Hepatocyte (in vitro differentiated cells): ENCODE measurements at regions not wholly inside any gene's neighbourhood (a gene's known extent, or its start where the extent isn't known, plus 50 kb on each side); places are given as distances from the start of the nearest gene placed in this dataset.

Experiments used
- DNase-seq: peaks from one replicate; pipeline ENCODE4 v3.0.0-alpha.2; 2016; ENCODE audit warnings: low spot score
- H2AFZ ChIP-seq: fragments of 200-600 bp; sonication (generic); 2 replicates; pipeline ENCODE4 v1.6.0; 2016; ENCODE audit warnings: antibody characterized with exemption, mild to moderate bottlenecking
- H3K27ac ChIP-seq: fragments of 200-600 bp; sonication (generic); 2 replicates; pipeline ENCODE4 v1.5.1; 2016; ENCODE audit warnings: mild to moderate bottlenecking
- H3K27me3 ChIP-seq: fragments of 200-600 bp; sonication (generic); 2 replicates; pipeline ENCODE4 v1.6.1; 2016
- H3K36me3 ChIP-seq: fragments of 200-600 bp; sonication (generic); replicated peaks from 2 replicates; pipeline ENCODE4 v1.5.1; 2016; ENCODE audit warnings: low read depth; ENCODE audit not compliant: insufficient read depth
- H3K4me1 ChIP-seq: fragments of 200-600 bp; sonication (generic); 2 replicates; pipeline ENCODE4 v1.5.1; 2016; ENCODE audit warnings: mild to moderate bottlenecking, moderate library complexity; ENCODE audit not compliant: insufficient read depth
- H3K4me2 ChIP-seq: fragments of 200-600 bp; sonication (generic); 2 replicates; pipeline ENCODE4 v1.6.0; 2016
- H3K4me3 ChIP-seq: fragments of 200-600 bp; sonication (generic); 2 replicates; pipeline ENCODE4 v1.5.1; 2016; ENCODE audit warnings: mild to moderate bottlenecking
- H3K79me2 ChIP-seq: fragments of 200-600 bp; sonication (generic); 2 replicates; pipeline ENCODE4 v1.6.0; 2017; ENCODE audit warnings: mild to moderate bottlenecking
- H3K9me2 ChIP-seq: fragments of 200-600 bp; sonication (generic); replicated peaks from 2 replicates; pipeline ENCODE4 v1.6.0; 2017; ENCODE audit warnings: mild to moderate bottlenecking; ENCODE audit not compliant: insufficient read depth
- H3K9me3 ChIP-seq: fragments of 200-600 bp; sonication (generic); 2 replicates; pipeline ENCODE4 v1.5.1; 2016; ENCODE audit warnings: low read depth, mild to moderate bottlenecking
- H4K20me1 ChIP-seq: fragments of 200-600 bp; sonication (generic); 2 replicates; pipeline ENCODE4 v1.6.0; 2016; ENCODE audit warnings: mild to moderate bottlenecking; ENCODE audit not compliant: insufficient read depth, poor library complexity, severe bottlenecking
- CTCF ChIP-seq: fragments of 200-600 bp; sonication (generic); IDR thresholded peaks from 2 replicates; pipeline ENCODE4 v1.5.1; 2016; ENCODE audit warnings: antibody characterized with exemption, mild to moderate bottlenecking; ENCODE audit not compliant: poor library complexity
- EZH2 ChIP-seq: fragments of 200-600 bp; sonication (generic); IDR thresholded peaks from 2 replicates; pipeline ENCODE4 v1.6.1; 2016; ENCODE audit warnings: antibody characterized with exemption, mild to moderate bottlenecking, borderline replicate concordance
- EZH2phosphoT487 ChIP-seq: fragments of 200-600 bp; sonication (generic); IDR thresholded peaks from one replicate; pipeline ENCODE4 v1.6.1; 2018; ENCODE audit warnings: antibody characterized with exemption, mild to moderate bottlenecking, low read depth, moderate library complexity; ENCODE audit not compliant: unreplicated experiment, severe bottlenecking
- WGBS: methylation state at CpG from one replicate; pipeline ENCODE4 v1.1.6; 2016; ENCODE audit warnings: low lambda C conversion rate; ENCODE audit errors: missing lambda C conversion rate; 5-methylcytosine and 5-hydroxymethylcytosine counted together

- TF ChIP-seq CTCF (no peak), EZH2phosphoT487 (no peak), EZH2 (no peak)
- WGBS = 79% methylated on average over 2 of the region's 2 CpGs
- H2AFZ ChIP-seq = no peak overlapping the region
- H3K27ac ChIP-seq = no peak overlapping the region
- no peaks in the 10 kb centered on the region for H3K79me2 ChIP-seq
- no peaks in the 10 kb centered on the region for H3K36me3 ChIP-seq
- H3K9me3 ChIP-seq = no peaks in the 10 kb centered on the region
- H4K20me1 ChIP-seq = no peaks in the 10 kb centered on the region
- H3K4me3 ChIP-seq = no peak overlapping the region
- no peaks in the 10 kb centered on the region for H3K9me2 ChIP-seq
- DNase-seq = no peak
- H3K27me3 ChIP-seq = no peaks in the 10 kb centered on the region
- H3K4me2 ChIP-seq = no peak overlapping the region
- H3K4me1 ChIP-seq = no peaks in the 10 kb centered on the region
These were observed 234.0 kb downstream of the NR4A2 start for GRCh38 chr2:156098506-156098905.

- no peaks in the 10 kb centered on the region for H3K36me3 ChIP-seq
- H3K4me1 ChIP-seq = no peaks in the 10 kb centered on the region
- 61% methylated on average over 5 of the region's 5 CpGs for whole genome bisulfite sequencing
- H3K9me3 ChIP-seq = no peaks in the 10 kb centered on the region
- no peak overlapping the region for H3K4me3 ChIP-seq
- no peak for DNase-seq
- no peaks in the 10 kb centered on the region for H3K9me2 ChIP-seq
- no peak overlapping the region for H2AFZ ChIP-seq
- no peak overlapping the region for H3K4me2 ChIP-seq
- TF ChIP-seq EZH2 (no peak), EZH2phosphoT487 (no peak), CTCF (no peak)
- H3K27me3 ChIP-seq = no peaks in the 10 kb centered on the region
- H3K79me2 ChIP-seq = no peaks in the 10 kb centered on the region
- H3K27ac ChIP-seq = no peak overlapping the region
- H4K20me1 ChIP-seq = no peaks in the 10 kb centered on the region
These were observed 243.9 kb downstream of the NR4A2 start for GRCh38 chr2:156088587-156088986.

GRCh38 chr2:156087875-156088274, 244.6 kb downstream of the NR4A2 start:
- H3K9me2 ChIP-seq = no peaks in the 10 kb centered on the region
- no peaks in the 10 kb centered on the region for H3K9me3 ChIP-seq
- no peak overlapping the region for H3K4me3 ChIP-seq
- DNase-seq = no peak
- H3K4me2 ChIP-seq = no peak overlapping the region
- 64% methylated on average over 2 of the region's 2 CpGs for WGBS
- H3K4me1 ChIP-seq = no peaks in the 10 kb centered on the region
- H4K20me1 ChIP-seq = no peaks in the 10 kb centered on the region
- TF ChIP-seq EZH2phosphoT487 = no peak
- no peak for TF ChIP-seq CTCF
- no peak for TF ChIP-seq EZH2
- no peaks in the 10 kb centered on the region for H3K36me3 ChIP-seq
- H3K79me2 ChIP-seq = no peaks in the 10 kb centered on the region
- no peaks in the 10 kb centered on the region for H3K27me3 ChIP-seq
- no peak overlapping the region for H2AFZ ChIP-seq
- H3K27ac ChIP-seq = no peak overlapping the region
